Amniotic stem cell (primary cell): ENCODE measurements at regions not wholly inside any gene's neighbourhood (a gene's known extent, or its start where the extent isn't known, plus 50 kb on each side); places are given as distances from the start of the nearest gene placed in this dataset.

ENCODE experiments used
- DNase-seq: peaks from one replicate; lab custom pipeline; 2025; lab: John Stamatoyannopoulos, UW

- no peak for DNase-seq
Measured at GRCh38 chrX:39984191-39984956, 113.4 kb downstream of the BCOR start.

GRCh38 chrX:39985071-39985470, 112.7 kb downstream of the BCOR start:
- DNase-seq: no peak

- DNase-seq: no peak
Measured at GRCh38 chrX:39985551-39985950, 112.2 kb downstream of the BCOR start.

DNA sequence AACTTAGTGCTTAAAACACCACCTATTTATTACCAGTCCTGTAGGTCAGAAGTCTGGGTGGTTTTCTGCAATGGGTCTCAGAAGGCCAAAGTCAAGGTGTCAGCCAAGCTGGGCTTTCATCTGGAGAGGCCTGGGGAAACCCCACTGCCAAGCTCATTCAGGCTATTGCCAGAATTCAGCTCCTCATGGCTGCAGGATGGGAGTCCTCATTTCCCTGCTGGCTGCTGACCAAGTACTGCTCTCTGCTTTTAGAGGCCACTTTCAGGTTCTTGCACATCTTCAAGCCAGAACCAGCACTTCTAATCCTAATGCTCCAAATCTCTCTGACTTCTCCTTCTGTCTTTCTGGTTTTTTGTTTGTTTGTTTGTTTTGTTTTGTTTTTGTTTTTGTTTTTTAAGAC, 109.3 kb downstream of the BCOR start:
- DNase-seq: no peak

- no peak for DNase-seq
Measured at GRCh38 chrX:39990388-39990787, 107.4 kb downstream of the BCOR start.

GRCh38 chrX:39992300-39992699, 105.5 kb downstream of the BCOR start:
- DNase-seq: no peak

GRCh38 chrX:39995457-39995856, 102.3 kb downstream of the BCOR start:
- DNase-seq: no peak

GRCh38 chrX:39996536-39996935, 101.2 kb downstream of the BCOR start:
- no peak for DNase-seq

- no peak for DNase-seq
Measured at GRCh38 chrX:39998636-39999406, 98.9 kb downstream of the BCOR start.
